ENCODE measurements at regions not wholly inside any gene's neighbourhood (a gene's known extent, or its start where the extent isn't known, plus 50 kb on each side); places are given as distances from the start of the nearest gene placed in this dataset.
"Not testable (repeated sequence)": the region's sequence is repeated elsewhere in the genome, so short reads cannot be mapped to it uniquely, and the experiment has no call there.

DNA sequence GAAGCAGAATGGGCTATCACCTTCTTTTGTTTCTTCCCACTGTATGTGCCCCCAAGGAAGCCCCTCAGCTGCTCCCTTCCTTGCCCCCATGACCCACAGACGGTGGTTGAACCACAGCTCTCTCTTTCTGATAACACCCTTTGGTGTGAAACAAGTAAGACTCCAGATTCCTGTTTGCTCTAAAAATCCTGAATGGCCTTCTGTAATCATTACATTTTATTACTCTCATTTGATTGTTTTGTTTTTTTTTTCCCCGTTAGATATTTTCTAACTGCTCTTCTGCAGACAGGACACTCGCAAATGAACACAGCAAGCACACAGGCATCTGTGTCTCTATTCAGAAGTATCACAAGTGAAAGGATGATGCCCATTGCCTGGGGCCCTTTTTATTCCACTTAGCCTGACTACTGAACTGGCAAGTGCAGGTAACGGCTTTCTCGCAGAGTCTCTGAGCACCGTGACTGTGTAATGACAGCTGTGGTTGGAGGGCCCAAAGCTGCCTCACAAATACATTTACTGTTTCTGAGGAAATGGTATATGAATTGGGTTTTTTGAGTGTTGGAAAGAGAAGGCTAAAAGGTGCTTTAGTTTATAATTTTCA, 59.3 kb downstream of the OXGR1 start:
- intact Hi-C loops (cut with DNase I) = loop anchor here in 1 of 2 donors (5.0 kb wide), 1 partner anchor 1267 kb away; no protein-coding TSS in a partner anchor
- no peak for DNase-seq (ENCODE audit: low spot score)

GRCh38 chr13:96925916-96926628, 68.2 kb downstream of the OXGR1 start:
- DNase-seq (ENCODE audit: low spot score) = no peak
- intact Hi-C loops (cut with DNase I) = no loop called here

- intact Hi-C loops (cut with DNase I) = no loop called here
- no peak for DNase-seq (ENCODE audit: low spot score)
Measured at GRCh38 chr13:96925477-96925876, 68.8 kb downstream of the OXGR1 start.

- intact Hi-C loops (cut with DNase I); DNase-seq (ENCODE audit: low spot score): not testable (repeated sequence)
Measured at GRCh38 chr13:96918861-96919631, 75.2 kb downstream of the OXGR1 start.

DNA sequence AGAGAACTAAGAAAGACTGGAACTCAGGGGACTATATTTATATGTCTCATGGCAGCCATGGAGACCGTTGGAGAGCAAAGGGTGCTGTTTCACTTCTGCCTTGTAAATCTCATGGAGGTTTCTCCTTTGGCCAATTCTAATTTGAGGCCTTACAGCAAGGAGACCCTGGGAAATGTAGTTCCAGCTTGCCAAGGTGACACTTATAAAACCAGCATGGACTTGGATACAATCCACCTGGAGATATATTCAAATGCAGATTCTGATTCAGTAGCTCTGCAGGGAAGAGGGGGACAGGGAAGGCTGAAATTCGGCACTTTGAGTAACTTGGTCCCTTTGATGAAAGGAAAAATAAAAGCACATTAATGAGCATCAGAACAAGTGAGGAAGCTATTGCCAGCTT, 90.0 kb downstream of the OXGR1 start:
- intact Hi-C loops (cut with DNase I) = no loop called here
- no peak for DNase-seq (ENCODE audit: low spot score)

- intact Hi-C loops (cut with DNase I) = no loop called here
- no peak for DNase-seq (ENCODE audit: low spot score)
Measured at GRCh38 chr13:96903085-96903484, 91.2 kb downstream of the OXGR1 start.

- intact Hi-C loops (cut with DNase I) = no loop called here
- no peak for DNase-seq (ENCODE audit: low spot score)
Measured at GRCh38 chr13:96900986-96901385, 93.3 kb downstream of the OXGR1 start.

DNA sequence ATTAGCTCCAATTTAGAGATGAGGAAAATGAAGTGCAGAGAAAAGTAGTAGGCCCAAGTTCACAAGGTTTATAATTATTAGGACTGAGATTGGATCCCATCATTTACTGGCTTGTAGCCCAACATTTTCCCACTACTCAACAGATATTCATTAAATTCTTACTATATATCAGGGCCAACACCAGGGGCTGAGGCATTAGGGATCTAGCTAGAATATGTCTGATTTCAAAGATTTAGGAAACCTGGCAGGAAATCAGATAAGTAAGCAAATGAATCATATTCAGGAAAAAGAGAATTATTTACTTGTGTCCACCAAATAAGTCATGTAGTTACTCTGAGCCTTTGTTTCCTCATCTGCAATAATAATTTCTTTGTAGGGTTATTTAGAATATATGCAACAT, 94.3 kb downstream of the OXGR1 start:
- intact Hi-C loops (cut with DNase I) = no loop called here
- no peak for DNase-seq (ENCODE audit: low spot score)

- intact Hi-C loops (cut with DNase I) = no loop called here
Measured at GRCh38 chr13:96898646-96899254, 95.5 kb downstream of the OXGR1 start.

GRCh38 chr13:96898212-96898611, 96.1 kb downstream of the OXGR1 start:
- intact Hi-C loops (cut with DNase I) = no loop called here
- DNase-seq (ENCODE audit: low spot score) = no peak

More at GRCh38 chr13:96898646-96899254, 95.5 kb downstream of the OXGR1 start:
- DNase-seq (ENCODE audit: low spot score) = no peak
